ENCODE measurements at regions not wholly inside any gene's neighbourhood (a gene's known extent, or its start where the extent isn't known, plus 50 kb on each side); places are given as distances from the start of the nearest gene placed in this dataset.
"Not testable (repeated sequence)": the region's sequence is repeated elsewhere in the genome, so short reads cannot be mapped to it uniquely, and the experiment has no call there.

DNA sequence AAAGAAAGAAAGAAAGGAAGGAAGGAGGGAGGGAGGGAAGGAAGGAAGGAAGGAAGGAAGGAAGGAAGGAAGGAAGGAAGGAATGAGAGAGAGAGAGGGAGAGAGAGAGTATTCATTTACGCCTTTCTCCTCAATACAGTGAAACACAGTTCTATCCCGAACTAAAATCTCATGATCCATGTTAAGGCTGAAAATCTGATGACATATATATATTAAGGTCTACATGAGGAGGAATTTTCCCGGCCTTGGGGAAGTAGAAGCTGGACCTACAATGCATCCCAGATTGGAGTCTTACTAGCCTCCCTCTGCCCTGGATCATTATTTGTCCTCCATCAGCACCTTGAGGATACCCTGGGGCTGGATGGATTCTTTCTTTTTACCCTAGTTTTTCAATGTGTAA, 95.1 kb upstream of the DAPK1 start:
- no peaks in the 10 kb centered on the region for H3K4me1 ChIP-seq
- H3K27me3 ChIP-seq (replicated peaks in 1 of 7) = no peaks in the 10 kb centered on the region
- no peak overlapping the region for H3K27ac ChIP-seq
- intact Hi-C loops (cut with DNase I; ENCODE audit: low total_unique reads) = no loop called here
- no peaks in the 10 kb centered on the region for H3K9me3 ChIP-seq
- WGBS, 5 donors = 89 to 99% (median 93%) methylated on average over 3 of the region's 3 CpGs
- DNase-seq = no peak
- no peak for TF ChIP-seq POLR2AphosphoS5 (IDR thresholded peaks at IDR 0.05)
- no peak for TF ChIP-seq POLR2A (IDR thresholded peaks at IDR 0.05)
- TF ChIP-seq, protein P1, sequence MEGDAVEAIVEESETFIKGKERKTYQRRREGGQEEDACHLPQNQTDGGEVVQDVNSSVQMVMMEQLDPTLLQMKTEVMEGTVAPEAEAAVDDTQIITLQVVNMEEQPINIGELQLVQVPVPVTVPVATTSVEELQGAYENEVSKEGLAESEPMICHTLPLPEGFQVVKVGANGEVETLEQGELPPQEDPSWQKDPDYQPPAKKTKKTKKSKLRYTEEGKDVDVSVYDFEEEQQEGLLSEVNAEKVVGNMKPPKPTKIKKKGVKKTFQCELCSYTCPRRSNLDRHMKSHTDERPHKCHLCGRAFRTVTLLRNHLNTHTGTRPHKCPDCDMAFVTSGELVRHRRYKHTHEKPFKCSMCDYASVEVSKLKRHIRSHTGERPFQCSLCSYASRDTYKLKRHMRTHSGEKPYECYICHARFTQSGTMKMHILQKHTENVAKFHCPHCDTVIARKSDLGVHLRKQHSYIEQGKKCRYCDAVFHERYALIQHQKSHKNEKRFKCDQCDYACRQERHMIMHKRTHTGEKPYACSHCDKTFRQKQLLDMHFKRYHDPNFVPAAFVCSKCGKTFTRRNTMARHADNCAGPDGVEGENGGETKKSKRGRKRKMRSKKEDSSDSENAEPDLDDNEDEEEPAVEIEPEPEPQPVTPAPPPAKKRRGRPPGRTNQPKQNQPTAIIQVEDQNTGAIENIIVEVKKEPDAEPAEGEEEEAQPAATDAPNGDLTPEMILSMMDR (IDR thresholded peaks at IDR 0.05 in 8 of 11, conservative IDR thresholded peaks at IDR 0.05 in 3 of 11) = no peak
- no peak overlapping the region for H3K4me3 ChIP-seq
- H3K36me3 ChIP-seq = no peaks in the 10 kb centered on the region

DNA sequence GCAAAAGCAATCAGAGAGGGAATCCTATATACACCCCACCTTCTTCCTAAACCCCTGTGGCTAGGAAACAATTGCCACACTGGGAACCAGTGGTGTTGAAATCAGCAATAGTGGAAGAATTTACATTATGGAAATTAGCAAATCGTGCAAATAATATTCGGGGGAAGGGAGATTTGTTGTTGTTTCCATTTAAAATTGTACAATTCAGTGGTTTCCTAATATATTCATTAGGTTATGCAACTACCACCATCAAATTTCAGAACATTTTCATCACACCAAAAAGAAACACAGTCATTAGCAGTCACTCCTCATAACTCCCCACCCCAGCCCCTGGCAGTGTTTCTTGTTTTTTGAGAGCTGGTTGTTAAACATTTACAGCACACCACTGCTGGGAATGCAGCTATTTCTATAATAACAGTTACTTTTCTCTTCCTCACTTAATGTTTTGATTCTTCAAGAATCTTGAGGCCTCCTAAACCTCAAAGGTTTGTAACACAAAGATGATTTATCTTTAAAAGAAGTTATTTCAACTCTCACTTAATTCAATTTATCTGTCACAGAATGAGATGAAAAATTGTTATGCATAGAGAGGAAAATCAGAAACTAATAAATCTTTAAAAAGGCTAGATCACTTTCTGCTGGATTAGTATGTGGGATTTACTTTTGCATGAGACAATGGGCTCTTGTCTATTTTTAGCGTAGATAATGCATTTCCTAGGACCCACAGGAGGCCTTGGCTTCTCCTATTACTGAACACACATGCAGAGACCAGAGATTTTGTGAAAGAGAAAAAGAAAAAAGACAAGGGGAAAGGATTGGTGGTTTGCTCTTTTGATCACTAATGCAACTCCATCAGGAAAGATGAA, 91.8 kb upstream of the DAPK1 start:
- no peak for TF ChIP-seq POLR2AphosphoS5 (IDR thresholded peaks at IDR 0.05)
- TF ChIP-seq, protein P1 (IDR thresholded peaks at IDR 0.05 in 8 of 11, conservative IDR thresholded peaks at IDR 0.05 in 3 of 11) = no peak
- no peak for TF ChIP-seq POLR2A (IDR thresholded peaks at IDR 0.05)
- intact Hi-C loops (cut with DNase I; ENCODE audit: low total_unique reads) = no loop called here
- Histone ChIP-seq H3K4me3 (no peak overlapping the region), H3K27ac (peak overlapping the region in 2 of 8 donors; percentile 29 to 47), H3K9me3 (no peaks in the 10 kb centered on the region), H3K36me3 (no peaks in the 10 kb centered on the region), H3K27me3 (replicated peaks in 1 of 7) (no peaks in the 10 kb centered on the region), H3K4me1 (no peaks in the 10 kb centered on the region)
- WGBS, 5 donors = 52 to 76% (median 55%) methylated on average over 3 of the region's 3 CpGs
- DNase-seq = no peak

DNA sequence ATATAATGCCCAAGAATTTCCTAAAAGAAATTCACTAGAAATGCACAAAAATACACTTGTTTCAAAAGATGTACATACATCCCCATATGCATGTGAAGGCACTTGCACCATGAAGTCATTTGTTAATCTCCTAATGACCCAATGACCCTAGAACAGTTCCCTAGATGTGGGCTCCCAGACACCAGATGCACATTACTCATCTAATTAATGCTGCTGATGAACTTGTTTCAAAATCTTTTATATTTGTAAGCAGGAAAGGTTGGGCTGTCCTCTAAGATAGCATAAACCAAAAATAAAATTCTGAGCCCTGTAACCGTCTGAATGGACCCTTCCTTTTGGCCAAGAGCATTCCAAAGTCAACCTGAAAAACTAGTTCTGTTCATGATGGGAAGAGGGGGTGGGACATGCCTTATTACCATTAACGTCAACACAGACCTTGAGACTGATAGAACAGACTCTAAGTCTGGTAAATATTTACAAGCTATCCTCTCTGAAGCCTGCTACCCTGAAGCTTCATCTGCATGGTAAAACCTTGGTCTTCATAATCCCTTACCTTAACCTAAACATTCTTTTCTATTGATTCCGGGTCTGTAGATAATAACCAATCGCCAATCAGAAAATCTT, 91.0 kb upstream of the DAPK1 start:
- TF ChIP-seq POLR2AphosphoS5 (IDR thresholded peaks at IDR 0.05) (no peak), POLR2A (IDR thresholded peaks at IDR 0.05) (no peak)
- TF ChIP-seq, protein P1 (IDR thresholded peaks at IDR 0.05 in 8 of 11, conservative IDR thresholded peaks at IDR 0.05 in 3 of 11) = no peak
- WGBS, 5 donors = 71 to 87% (median 80%) methylated on average over 4 of the region's 4 CpGs

DNA sequence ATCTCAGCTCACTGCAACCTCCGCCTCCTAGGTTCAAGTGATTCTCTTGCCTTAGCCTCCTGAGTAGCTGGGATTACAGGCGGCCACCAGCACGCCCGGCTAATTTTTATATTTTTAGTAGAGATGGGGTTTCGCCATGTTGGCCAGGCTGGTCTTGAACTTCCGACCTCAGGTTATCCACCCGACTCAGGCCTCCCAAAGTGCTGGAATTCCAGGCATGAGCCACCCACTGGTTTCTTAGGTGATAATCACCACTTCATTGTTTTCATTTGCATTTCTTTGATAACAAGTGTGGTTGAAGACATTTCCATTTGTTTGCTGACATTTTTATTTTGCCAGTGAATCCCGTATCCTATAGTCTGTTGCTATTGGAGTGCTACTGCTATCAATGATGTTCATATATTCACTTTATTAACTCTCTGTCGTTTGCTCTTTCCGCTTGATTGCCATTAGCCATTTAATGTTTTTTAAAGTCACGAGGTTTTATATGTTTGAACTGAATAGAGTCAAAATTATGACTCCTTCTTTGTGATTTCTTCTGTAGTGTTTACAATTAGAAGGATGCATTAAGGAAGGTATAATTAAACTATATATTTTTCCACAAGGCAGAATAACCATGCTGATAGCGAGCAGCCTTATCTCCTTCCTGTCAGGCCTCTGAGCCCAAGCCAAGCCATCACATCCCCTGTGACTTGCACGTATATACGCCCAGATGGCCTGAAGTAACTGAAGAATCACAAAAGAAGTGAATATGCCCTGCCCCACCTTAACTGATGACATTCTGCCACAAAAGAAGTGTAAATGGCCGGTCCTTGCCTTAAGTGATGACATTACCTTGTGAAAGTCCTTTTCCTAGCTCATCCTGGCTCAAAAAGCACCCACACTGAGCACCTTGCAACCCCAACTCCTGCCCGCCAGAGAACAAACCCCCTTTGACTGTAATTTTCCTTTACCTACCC, 87.3 kb upstream of the DAPK1 start:
- intact Hi-C loops (cut with DNase I; ENCODE audit: low total_unique reads) = not testable (repeated sequence)

More for the DNA sequence above, 91.0 kb upstream of the DAPK1 start:
- intact Hi-C loops (cut with DNase I; ENCODE audit: low total_unique reads) = no loop called here
- Histone ChIP-seq H3K4me1 (no peaks in the 10 kb centered on the region), H3K27me3 (replicated peaks in 1 of 7) (no peaks in the 10 kb centered on the region), H3K9me3 (no peaks in the 10 kb centered on the region), H3K4me3 (no peak overlapping the region), H3K27ac (peak overlapping the region in 2 of 8 donors; percentile 29 to 47), H3K36me3 (no peaks in the 10 kb centered on the region)
- DNase-seq = no peak

More for the DNA sequence above, 87.3 kb upstream of the DAPK1 start:
- H3K27ac ChIP-seq; H3K4me1 ChIP-seq; DNase-seq; H3K9me3 ChIP-seq; H3K27me3 ChIP-seq (replicated peaks in 1 of 7); H3K4me3 ChIP-seq; H3K36me3 ChIP-seq: not testable (repeated sequence)
- 69 to 76% (median 72%) methylated on average over 16 of the region's 16 CpGs for WGBS, 5 donors
